ENCODE measurements at regions not wholly inside any gene's neighbourhood (a gene's known extent, or its start where the extent isn't known, plus 50 kb on each side); places are given as distances from the start of the nearest gene placed in this dataset.

- intact Hi-C loops (cut with DNase I) = no loop called here
- WGBS, 2 donors = 85 to 86% methylated on average over 3 of the region's 3 CpGs
- Histone ChIP-seq H3K27me3 (no peaks in the 10 kb centered on the region), H3K36me3 (no peaks in the 10 kb centered on the region), H3K27ac (no peak overlapping the region), H3K4me1 (peaks cover 0 to 7% of the 10 kb centered on the region in 2 donors), H3K4me3 (replicated peaks in 1 of 3) (no peak overlapping the region), H3K9me3 (no peaks in the 10 kb centered on the region)
- no peak for TF ChIP-seq POLR2A (IDR thresholded peaks at IDR 0.05)
- no peak for TF ChIP-seq CTCF (IDR thresholded peaks at IDR 0.05)
- no peak for DNase-seq
Observed at GRCh38 chr2:219861307-219861706, 233.9 kb downstream of the SLC4A3 start.

- 71 to 78% methylated on average over 2 of the region's 2 CpGs for WGBS, 2 donors
- no peak for DNase-seq
- no peaks in the 10 kb centered on the region for H3K27me3 ChIP-seq
- intact Hi-C loops (cut with DNase I) = no loop called here
- no peaks in the 10 kb centered on the region for H3K36me3 ChIP-seq
- H3K27ac ChIP-seq = no peak overlapping the region
- no peaks in the 10 kb centered on the region for H3K9me3 ChIP-seq
- no peaks in the 10 kb centered on the region for H3K4me1 ChIP-seq
- TF ChIP-seq POLR2A (IDR thresholded peaks at IDR 0.05) (no peak), CTCF (IDR thresholded peaks at IDR 0.05) (no peak)
- no peak overlapping the region for H3K4me3 ChIP-seq (replicated peaks in 1 of 3)
Observed at GRCh38 chr2:219864154-219864553, 236.7 kb downstream of the SLC4A3 start.

- Histone ChIP-seq H3K9me3 (no peaks in the 10 kb centered on the region), H3K4me1 (no peaks in the 10 kb centered on the region), H3K27me3 (no peaks in the 10 kb centered on the region), H3K27ac (no peak overlapping the region), H3K4me3 (replicated peaks in 1 of 3) (no peak overlapping the region), H3K36me3 (no peaks in the 10 kb centered on the region)
- TF ChIP-seq CTCF (IDR thresholded peaks at IDR 0.05) (no peak), POLR2A (IDR thresholded peaks at IDR 0.05) (no peak)
- 88 to 94% methylated on average over 2 of the region's 2 CpGs for WGBS, 2 donors
- no peak for DNase-seq
- intact Hi-C loops (cut with DNase I) = no loop called here
Observed at GRCh38 chr2:219868635-219869034, 241.2 kb downstream of the SLC4A3 start.

GRCh38 chr2:219870041-219870440 is 242.6 kb downstream of the SLC4A3 start:
- Histone ChIP-seq H3K27me3 (no peaks in the 10 kb centered on the region), H3K9me3 (no peaks in the 10 kb centered on the region), H3K36me3 (no peaks in the 10 kb centered on the region), H3K4me1 (no peaks in the 10 kb centered on the region), H3K27ac (no peak overlapping the region), H3K4me3 (replicated peaks in 1 of 3) (no peak overlapping the region)
- TF ChIP-seq POLR2A (IDR thresholded peaks at IDR 0.05) (no peak), CTCF (IDR thresholded peaks at IDR 0.05) (no peak)
- DNase-seq = no peak
- WGBS, 2 donors = 83 to 89% methylated on average over 3 of the region's 3 CpGs
- intact Hi-C loops (cut with DNase I) = no loop called here

- no peak overlapping the region for H3K4me3 ChIP-seq (replicated peaks in 1 of 3)
- 72 to 75% methylated on average over 8 of the region's 8 CpGs for WGBS, 2 donors
- H3K27ac ChIP-seq = no peak overlapping the region
- TF ChIP-seq CTCF (IDR thresholded peaks at IDR 0.05) = no peak
- no peak for TF ChIP-seq POLR2A (IDR thresholded peaks at IDR 0.05)
- H3K4me1 ChIP-seq = no peaks in the 10 kb centered on the region
- intact Hi-C loops (cut with DNase I) = no loop called here
- no peaks in the 10 kb centered on the region for H3K36me3 ChIP-seq
- no peak for DNase-seq
- no peaks in the 10 kb centered on the region for H3K27me3 ChIP-seq
- H3K9me3 ChIP-seq = no peaks in the 10 kb centered on the region
Observed at GRCh38 chr2:219871351-219871750, 243.9 kb downstream of the SLC4A3 start.

All from thyroid gland (tissue), 4 donors.